ENCODE measurements at regions not wholly inside any gene's neighbourhood (a gene's known extent, or its start where the extent isn't known, plus 50 kb on each side); places are given as distances from the start of the nearest gene placed in this dataset.

DNA sequence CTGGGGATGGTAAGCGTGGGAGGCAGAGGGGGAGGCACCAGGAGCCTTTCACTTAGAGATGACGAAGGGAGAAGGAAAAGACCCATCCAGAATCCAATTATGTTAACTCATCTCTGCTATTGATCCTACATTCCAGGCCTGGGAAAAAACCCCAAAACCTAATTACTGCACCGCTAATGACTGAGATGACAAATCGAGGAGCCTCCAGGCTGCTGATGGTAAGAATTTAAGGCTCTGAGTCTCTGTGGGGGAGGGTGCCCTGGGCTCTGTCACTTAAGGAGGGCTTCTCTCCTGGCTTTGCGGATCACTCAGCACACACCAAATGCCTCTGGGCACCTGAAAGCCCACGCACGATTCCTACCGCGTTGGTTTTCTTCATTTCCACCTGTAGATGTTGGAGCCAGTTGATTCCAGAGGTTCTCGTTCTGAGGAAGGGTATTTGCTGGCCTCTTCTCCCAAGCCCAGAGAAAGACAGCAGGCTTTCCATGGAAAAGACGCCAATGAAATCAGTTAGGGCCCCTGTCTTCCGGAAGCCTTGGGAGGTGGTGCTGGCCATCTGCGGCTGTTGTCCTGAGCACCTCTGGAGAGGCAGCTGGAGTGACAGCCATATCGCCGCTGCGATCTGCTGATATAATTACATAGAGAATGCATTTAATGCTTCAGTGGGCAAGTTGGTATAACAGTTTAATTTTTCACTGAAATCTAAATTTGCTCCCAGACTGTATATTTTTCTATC, 751.2 kb downstream of the BRD1 start:
- DNase-seq (ENCODE audit: low read depth) = no peak

- DNase-seq (ENCODE audit: low read depth) = no peak
Observed at GRCh38 chr22:49075150-49075549, 752.5 kb downstream of the BRD1 start.

GRCh38 chr22:49073873-49074417, 753.7 kb downstream of the BRD1 start:
- DNase-seq (ENCODE audit: low read depth) = no peak

DNA sequence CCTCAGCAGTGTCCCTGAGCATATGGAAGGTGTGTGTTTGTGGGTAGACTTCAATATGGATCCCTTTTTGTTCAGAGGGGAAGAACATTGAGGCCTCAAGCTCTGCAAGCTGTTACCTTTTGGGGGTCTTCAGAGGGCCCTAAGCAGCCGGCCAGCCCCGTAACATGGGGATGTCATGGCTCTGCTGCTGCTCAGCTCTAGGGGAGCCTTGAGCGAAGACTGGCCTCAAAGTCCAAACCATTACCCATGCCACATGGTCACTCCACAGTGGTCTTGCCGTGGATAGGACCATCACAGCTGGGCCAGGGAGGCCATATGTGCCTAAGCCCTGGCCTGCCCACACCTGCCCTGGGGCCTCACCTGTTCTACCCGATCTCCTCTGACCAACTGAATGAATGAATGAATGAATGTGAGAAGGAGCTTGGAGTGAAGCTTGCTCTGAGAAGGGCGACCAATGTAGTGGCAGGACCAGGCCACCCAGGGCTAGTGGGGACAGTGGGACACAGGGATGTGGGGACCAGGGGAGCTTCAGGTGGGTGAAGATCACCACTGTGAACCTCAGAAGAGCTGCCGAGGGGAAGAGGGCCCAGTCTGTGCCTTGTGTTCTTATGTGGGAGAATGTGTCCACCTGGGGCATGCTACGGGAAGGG, 754.6 kb downstream of the BRD1 start:
- DNase-seq (ENCODE audit: low read depth) = no peak

DNA sequence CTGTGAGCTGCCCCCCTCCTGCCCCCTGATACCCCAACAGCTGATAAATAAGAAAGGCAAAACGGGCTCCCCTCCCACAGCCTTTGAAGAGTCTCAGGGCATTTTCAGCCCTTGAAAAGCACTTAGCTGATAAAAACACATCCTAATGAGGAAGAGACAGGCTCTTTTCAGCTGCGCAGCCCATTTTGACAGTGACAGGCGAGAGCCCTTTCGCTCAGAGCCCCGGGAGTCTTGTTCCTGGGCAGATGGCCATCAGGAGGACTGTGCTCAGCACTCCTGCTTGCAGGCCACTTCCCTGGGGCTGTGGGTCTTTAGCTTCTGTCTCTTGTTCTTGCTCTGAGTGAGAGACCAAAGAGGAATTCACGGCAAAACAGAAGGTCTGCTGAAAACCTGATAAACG, 757.2 kb downstream of the BRD1 start:
- no peak for DNase-seq (ENCODE audit: low read depth)

DNA sequence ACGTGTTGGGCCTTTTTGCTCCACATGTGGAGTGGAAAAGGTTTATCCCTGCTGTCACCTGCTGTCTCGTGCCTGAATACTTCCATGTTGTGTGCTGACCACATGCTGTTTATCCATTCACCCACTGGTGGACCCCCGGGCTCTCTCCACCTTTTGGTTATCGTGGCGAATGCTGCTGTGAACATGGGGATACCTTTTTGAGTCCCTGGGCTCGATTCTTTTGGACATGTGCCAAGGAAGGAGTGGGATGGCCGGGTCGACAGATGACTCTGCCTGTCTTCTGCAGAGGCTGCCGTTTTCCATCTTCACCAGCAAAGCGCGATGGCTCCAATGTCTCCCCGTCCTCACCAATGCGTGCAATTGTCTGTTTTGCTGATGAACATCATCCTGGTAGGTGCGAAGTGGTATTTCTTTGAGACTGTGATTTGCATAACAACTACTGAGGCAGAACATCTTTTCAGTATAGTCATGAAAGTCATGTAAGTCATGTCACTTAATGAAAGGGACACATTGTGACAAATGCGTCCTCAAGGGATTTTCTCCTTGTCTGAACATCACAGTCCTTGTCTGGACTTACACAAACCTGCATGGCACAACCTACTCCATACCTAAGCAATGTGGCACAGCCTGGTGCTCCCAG, 758.7 kb downstream of the BRD1 start:
- DNase-seq (ENCODE audit: low read depth) = no peak

DNA sequence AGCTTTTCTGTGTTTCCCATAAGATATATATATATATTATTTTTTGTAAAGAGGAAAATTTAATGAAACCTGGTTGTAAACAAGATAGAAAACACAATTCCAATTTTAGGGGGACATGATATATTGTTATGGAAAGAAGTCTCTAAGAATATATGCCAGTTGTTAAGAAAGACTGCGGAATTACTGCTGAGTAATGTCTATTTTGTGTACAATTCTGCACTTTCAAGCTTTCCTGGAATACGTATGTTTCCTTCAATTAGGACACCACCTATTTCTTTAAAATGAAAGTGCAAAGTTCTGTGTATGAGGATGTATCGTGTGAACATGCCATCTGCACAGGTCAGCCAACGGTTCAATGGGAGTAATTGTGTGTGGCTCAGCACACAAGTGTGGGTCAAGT, 760.2 kb downstream of the BRD1 start:
- DNase-seq (ENCODE audit: low read depth) = no peak

- no peak for DNase-seq (ENCODE audit: low read depth)
Observed at GRCh38 chr22:49066619-49067018, 761.1 kb downstream of the BRD1 start.

GRCh38 chr22:49064836-49065235, 762.8 kb downstream of the BRD1 start:
- DNase-seq (ENCODE audit: low read depth) = no peak

- DNase-seq (ENCODE audit: low read depth) = no peak
Observed at GRCh38 chr22:49063545-49063890, 764.2 kb downstream of the BRD1 start.

DNA sequence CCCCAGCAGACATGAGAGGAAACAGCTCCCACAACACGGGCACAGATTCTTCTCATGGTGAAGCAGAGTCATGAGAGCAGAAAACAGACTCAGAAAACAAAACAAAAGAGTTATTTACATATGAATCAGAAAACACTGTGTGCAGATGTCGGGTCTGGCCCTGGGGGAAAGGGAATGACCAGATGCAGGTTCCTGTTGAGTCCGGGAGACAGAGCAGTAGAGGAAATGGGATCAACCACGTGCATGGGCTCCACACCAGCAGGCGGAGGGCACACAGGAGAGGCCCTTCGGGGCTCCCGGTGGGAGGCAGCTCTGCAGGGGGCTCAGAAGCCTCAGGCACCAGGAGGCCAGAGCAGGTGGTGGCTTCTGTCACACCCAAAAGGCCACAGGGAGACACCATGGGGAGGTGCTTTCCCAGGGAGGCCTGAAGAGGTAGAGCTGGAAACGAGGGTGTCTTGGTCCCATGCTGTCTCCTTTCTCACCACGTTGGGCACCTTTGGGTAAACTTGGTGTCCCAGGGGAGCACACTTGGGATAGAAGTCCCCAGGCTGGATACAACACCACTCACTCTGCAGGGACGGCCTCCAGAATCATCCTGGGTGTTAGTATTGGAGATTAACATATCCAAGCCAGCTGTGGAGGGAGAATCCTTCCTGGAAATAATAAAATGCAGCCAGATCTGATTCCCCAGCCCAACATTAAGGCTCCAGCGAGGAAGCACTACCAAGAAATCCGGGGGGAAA, 764.7 kb downstream of the BRD1 start:
- no peak for DNase-seq (ENCODE audit: low read depth)

DNA sequence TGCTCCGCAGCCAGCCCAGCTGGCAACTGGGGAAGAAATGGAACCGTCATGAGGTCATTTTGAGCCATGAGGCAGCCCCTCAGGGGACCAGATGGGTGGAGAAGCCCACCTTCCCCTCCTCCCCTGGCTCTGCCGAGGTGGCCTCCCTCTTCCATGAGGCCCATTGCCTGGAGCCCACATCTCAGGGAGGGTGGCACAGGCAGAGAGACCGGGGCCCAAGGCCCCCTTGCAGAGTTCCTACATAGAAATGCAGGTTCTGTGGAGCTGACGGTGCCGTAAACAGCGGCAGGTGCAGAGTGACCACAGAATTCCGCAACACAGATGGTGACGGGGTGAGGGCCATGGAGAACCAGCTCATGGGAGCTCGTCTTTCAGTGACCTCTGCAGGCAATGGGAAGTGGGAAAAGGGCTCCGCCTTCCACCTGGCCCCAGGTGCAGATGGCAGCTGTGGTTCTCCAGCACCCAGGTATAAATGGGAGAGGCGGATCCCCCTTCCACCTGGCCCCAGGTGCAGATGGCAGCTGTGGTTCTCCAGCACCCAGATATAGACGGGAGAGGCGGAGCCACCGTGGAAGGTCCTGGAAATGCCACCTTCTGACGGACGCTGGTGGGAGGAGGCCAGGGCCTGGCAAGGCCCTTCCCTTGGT, 765.4 kb downstream of the BRD1 start:
- DNase-seq (ENCODE audit: low read depth) = no peak

- no peak for DNase-seq (ENCODE audit: low read depth)
Observed at GRCh38 chr22:49057910-49058309, 769.8 kb downstream of the BRD1 start.

GRCh38 chr22:49056301-49056700, 771.4 kb downstream of the BRD1 start:
- no peak for DNase-seq (ENCODE audit: low read depth)

GRCh38 chr22:49055406-49055805, 772.3 kb downstream of the BRD1 start:
- no peak for DNase-seq (ENCODE audit: low read depth)

GRCh38 chr22:49053578-49053977, 774.1 kb downstream of the BRD1 start:
- DNase-seq (ENCODE audit: low read depth) = no peak

DNA sequence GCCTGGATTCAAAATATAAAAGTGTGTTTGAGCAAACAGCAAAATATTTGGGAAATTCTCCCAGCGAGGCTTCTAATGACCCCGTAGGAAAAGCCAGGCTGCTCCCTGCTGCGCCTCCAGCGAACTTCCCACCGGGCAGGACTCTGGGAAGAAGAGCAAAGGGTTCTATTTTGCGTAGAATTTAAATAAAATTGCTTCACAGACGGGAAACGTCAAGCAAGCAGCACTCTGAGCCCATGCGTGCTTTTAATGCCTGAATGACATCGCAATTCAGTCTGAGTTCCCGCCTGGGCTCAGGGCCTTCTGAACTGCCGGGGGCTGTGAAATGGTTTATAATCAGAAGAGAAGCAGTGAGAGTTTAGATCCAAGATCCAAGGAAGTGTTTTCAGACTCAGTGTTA, 775.1 kb downstream of the BRD1 start:
- DNase-seq (ENCODE audit: low read depth) = no peak

- no peak for DNase-seq (ENCODE audit: low read depth)
Observed at GRCh38 chr22:49052023-49052538, 775.6 kb downstream of the BRD1 start.

DNA sequence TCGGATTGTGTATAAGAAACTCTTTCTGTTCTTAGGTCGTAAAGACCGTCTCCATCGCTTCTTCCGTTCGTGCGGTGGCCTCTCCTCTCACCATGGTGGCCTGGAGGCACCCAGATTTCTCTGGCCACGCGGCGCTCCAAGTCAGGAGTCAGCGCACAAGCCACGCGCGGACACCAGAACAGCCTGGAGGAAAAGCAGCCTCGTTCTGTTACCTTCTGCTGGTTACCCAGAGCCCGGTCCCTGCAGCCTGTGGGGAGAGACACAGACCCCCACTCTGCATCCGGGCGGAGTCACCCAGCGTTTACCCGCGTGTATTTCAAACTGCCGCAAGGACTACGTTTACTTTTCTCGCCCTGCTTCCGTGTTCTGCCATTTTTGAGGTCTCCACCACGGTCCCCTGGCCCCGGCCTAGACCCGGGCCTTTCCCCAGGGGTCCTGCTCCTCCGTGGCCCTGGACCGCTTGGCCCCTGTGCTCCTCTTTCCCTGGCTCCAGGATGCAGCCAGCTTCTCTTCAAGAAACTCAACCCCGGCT, 776.1 kb downstream of the BRD1 start:
- DNase-seq (ENCODE audit: low read depth) = no peak

DNA sequence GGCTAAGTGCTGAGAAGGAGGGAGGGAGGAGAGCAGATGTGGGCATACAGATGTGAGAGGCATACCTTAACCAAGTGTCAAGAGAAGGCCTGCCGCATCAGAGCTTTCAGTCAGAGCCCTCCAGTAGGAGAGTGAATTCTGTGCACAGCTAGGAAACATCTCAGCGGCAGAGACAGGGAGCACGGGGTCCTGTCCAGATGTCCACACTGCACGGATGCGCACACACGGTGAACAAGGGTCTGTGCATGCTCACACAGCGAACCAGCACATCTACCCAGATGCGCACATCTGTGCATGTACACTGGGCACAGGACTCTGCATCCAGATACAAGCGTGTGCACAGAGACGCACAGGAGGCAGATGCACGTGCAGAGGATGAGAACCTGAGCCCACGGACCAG, 778.0 kb downstream of the BRD1 start:
- no peak for DNase-seq (ENCODE audit: low read depth)

DNA sequence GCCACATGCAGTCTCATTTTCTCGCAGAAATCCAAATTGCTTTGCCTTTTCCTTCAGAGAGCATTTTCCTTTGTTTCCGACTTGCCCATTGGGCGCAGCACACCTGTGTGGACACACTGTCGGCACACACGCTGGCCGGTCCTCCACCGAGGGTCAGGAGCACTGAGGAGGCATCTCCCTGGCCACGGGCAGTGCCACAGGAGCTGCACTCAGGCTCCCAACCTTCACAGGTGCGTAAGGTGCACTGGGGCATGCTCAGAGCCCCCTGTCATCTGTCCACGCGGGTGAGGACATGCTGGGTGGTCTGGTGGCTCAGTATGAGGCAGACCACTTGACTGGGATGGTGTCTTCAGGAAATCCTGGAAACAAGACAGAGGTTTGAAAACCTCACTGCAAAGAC, 779.1 kb downstream of the BRD1 start:
- no peak for DNase-seq (ENCODE audit: low read depth)

- no peak for DNase-seq (ENCODE audit: low read depth)
Observed at GRCh38 chr22:49047447-49047846, 780.2 kb downstream of the BRD1 start.
